ENCODE measurements at regions not wholly inside any gene's neighbourhood (a gene's known extent, or its start where the extent isn't known, plus 50 kb on each side); places are given as distances from the start of the nearest gene placed in this dataset.

DNA sequence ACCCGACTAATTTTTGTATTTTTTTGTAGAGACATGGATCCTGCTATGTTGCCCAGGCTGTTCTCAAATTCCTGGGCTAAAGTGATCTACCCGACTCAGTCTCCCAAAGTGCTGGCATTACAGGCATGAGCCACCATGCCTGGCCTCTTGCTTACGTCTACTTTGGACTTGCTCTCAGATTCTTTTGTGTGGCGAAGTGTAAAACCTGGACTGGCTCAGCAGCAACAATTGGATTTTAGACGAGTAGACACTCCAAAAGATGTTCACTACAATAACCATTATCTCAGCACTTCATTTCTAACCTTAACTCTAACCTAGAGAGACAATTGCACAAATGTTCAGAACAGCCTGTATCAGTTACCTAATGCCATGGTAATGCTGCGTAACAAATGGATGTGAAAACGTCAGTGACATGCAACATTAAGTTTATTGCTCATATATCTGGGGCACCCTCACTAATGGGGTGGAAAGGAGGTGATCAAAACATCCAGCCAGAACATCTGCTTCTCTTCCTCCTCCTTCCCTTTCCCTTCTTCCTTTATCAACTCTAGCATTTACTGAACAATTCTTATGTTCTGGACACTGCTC, 124.9 kb upstream of the MRI1 start:
- TF ChIP-seq, protein P1, sequence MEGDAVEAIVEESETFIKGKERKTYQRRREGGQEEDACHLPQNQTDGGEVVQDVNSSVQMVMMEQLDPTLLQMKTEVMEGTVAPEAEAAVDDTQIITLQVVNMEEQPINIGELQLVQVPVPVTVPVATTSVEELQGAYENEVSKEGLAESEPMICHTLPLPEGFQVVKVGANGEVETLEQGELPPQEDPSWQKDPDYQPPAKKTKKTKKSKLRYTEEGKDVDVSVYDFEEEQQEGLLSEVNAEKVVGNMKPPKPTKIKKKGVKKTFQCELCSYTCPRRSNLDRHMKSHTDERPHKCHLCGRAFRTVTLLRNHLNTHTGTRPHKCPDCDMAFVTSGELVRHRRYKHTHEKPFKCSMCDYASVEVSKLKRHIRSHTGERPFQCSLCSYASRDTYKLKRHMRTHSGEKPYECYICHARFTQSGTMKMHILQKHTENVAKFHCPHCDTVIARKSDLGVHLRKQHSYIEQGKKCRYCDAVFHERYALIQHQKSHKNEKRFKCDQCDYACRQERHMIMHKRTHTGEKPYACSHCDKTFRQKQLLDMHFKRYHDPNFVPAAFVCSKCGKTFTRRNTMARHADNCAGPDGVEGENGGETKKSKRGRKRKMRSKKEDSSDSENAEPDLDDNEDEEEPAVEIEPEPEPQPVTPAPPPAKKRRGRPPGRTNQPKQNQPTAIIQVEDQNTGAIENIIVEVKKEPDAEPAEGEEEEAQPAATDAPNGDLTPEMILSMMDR (IDR thresholded peaks at IDR 0.05; ENCODE audit: borderline replicate concordance, extremely low read depth, low read length, poor library complexity, severe bottlenecking) = no peak
- no peak for TF ChIP-seq EZH2 (IDR thresholded peaks at IDR 0.05; ENCODE audit: borderline replicate concordance, low read depth, low read length, severe bottlenecking)
